GM12864 (cell line): ENCODE measurements at regions not wholly inside any gene's neighbourhood (a gene's known extent, or its start where the extent isn't known, plus 50 kb on each side); places are given as distances from the start of the nearest gene placed in this dataset.

Experiments used
- DNase-seq: peaks from one replicate; pipeline ENCODE4 v3.0.0-alpha.2; 2011; ENCODE audit warnings: low read depth
- H3K4me3 ChIP-seq: 2 replicates; pipeline ENCODE4 v1.5.1; 2011; ENCODE audit warnings: mild to moderate bottlenecking, low read depth, low read length, control low read depth
- CTCF ChIP-seq: IDR thresholded peaks from 2 replicates; pipeline ENCODE4 v1.5.1; 2011; ENCODE audit warnings: low read depth, mild to moderate bottlenecking, moderate library complexity, low read length, control low read depth, inconsistent platforms; ENCODE audit errors: missing control alignments

GRCh38 chr3:28703843-28704242 lies 355.2 kb upstream of the AZI2 start:
- DNase-seq, result no peak
- TF ChIP-seq CTCF, result no peak
- H3K4me3 ChIP-seq, result no peak overlapping the region

GRCh38 chr3:28711293-28711692 lies 362.7 kb upstream of the AZI2 start:
- no peak for DNase-seq
- TF ChIP-seq CTCF, result no peak
- H3K4me3 ChIP-seq, result no peak overlapping the region

GRCh38 chr3:28716939-28717338 lies 368.3 kb upstream of the AZI2 start:
- no peak for DNase-seq
- no peak overlapping the region for H3K4me3 ChIP-seq
- TF ChIP-seq CTCF, result no peak

- H3K4me3 ChIP-seq, result no peak overlapping the region
- TF ChIP-seq CTCF, result no peak
- no peak for DNase-seq
Measured at GRCh38 chr3:28718074-28718849, 369.6 kb upstream of the AZI2 start.

DNA sequence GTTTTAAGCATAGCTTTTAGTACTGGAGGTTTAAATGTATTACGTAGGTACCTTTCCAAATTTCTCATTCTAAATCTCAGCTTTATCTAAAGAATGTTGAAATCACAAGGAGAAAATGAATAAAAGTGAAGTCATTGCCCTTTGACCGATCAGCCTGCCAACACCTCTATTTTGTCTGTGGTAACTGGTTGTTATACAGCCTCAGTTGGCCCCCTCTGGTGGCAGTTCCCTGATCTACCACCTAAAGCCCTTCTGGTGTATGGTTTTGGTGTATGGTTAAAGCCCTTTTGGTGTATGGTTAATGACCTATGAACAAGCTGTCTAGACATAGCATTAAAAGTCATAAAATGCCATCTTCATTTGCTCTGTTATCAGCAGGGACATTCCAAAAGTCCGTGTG lies 378.2 kb upstream of the AZI2 start:
- no peak overlapping the region for H3K4me3 ChIP-seq
- TF ChIP-seq CTCF, result peak; percentile 64
- DNase-seq, result no peak

DNA sequence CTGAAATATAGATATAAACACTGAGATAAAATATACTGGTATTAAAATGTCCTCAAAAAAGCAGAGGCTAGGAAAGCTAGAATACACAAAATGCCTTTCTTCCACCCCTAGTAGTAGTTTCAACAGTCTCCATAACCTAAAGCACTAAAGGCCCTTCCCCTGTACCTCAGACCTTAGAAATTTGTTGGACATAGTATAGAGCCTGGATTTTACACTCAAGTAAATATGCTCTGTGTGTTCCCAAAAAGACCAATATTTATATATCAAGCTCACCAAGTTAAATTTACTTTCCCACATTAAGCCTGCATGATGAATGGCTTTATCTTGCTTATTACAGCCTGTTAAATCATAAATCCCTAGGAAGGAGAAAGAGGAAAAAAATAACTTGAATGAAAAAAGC lies 378.7 kb upstream of the AZI2 start:
- no peak for DNase-seq
- H3K4me3 ChIP-seq, result no peak overlapping the region
- no peak for TF ChIP-seq CTCF

DNA sequence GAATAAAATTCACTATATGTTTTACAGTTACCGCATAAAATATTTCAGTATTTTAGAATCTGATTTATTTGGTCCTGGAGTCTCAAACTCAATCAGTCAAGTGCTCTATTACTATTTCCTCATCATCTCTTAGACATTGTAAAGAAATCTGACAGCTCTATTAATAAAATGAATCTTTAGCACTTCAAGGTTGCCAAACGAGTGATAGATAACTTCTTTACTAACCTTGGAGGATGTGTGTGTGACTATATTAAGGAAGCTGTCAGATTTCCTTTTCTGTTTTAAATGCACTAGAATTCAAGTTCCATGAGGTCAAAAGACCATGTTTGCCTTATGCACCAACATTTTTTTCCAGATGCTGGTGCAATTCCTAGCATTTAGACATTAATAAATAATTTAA lies 389.8 kb upstream of the AZI2 start:
- TF ChIP-seq CTCF, result no peak
- no peak overlapping the region for H3K4me3 ChIP-seq
- no peak for DNase-seq
